ENCODE measurements at regions not wholly inside any gene's neighbourhood (a gene's known extent, or its start where the extent isn't known, plus 50 kb on each side); places are given as distances from the start of the nearest gene placed in this dataset.

DNA sequence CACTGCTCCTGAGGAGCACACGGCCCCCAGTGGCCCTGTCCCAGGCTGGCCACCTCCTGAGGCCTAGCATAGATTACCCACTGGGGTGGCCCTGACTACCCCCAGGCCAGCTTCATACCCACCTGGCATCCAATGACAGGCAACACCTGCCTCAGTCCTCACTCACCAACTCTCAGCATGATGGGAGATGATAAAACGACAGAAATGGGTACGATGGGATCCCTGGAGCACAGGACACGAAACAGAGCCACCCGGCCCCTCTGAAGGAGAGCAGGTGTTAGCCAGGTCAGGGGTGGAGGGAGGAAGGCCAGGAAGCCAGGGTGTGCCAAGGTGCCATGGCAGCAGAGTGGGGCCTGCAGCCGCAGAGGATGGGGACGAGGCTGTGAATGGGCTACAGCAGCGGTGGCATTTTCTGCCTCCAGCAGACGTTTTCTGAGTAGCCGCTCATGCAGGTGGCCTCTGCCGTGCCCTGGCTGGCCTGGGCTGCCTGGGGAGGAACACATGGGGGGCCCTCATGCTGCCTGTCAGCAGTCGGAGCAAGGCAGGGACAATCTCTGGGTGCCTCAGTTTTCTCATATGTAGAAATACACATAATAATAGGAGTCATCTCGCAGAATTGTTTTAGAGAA is 50.2 kb upstream of the FGF3 start:
- in situ Hi-C loops (cut with HindIII; ENCODE audit: low pct_unique_long_range_greater_than_20kb, low sequenced_read_pairs) (no loop called here), intact Hi-C loops (cut with micrococcal nuclease; ENCODE audit: unreplicated experiment) (no loop called here)
- POLR2A ChIA-PET = no interaction called here
- Histone ChIP-seq H3K27ac (ENCODE audit: low read length) (no peak overlapping the region), H3K9me3 (ENCODE audit: control insufficient read depth, insufficient read depth, low read depth, low read length) (no peaks in the 10 kb centered on the region), H3K4me3 (ENCODE audit: low read depth in 2 of 2, low read length in 2 of 2) (no peak overlapping the region), H3K27me3 (ENCODE audit: control insufficient read depth, insufficient read depth, low read length) (no peaks in the 10 kb centered on the region), H3K36me3 (ENCODE audit: control insufficient read depth, insufficient read depth, low read length) (no peaks in the 10 kb centered on the region), H3K4me1 (ENCODE audit: control insufficient read depth, insufficient read depth, low read length) (no peaks in the 10 kb centered on the region)
- no TSS peak for BruUV-seq (replicated peaks)
- ATAC-seq = no peak
- CTCF ChIA-PET = no interaction called here
- no peak for DNase-seq (ENCODE audit: low read depth, low spot score)
- TF ChIP-seq TCF7L2 (IDR thresholded peaks at IDR 0.05; ENCODE audit: low read depth, low read length) (no peak), POLR2AphosphoS5 (IDR thresholded peaks at IDR 0.05; ENCODE audit: low read depth, low read length) (no peak), SIN3A (IDR thresholded peaks at IDR 0.05; ENCODE audit: borderline replicate concordance, insufficient read depth, low read depth, low read length) (no peak)
- TF ChIP-seq, protein P1, sequence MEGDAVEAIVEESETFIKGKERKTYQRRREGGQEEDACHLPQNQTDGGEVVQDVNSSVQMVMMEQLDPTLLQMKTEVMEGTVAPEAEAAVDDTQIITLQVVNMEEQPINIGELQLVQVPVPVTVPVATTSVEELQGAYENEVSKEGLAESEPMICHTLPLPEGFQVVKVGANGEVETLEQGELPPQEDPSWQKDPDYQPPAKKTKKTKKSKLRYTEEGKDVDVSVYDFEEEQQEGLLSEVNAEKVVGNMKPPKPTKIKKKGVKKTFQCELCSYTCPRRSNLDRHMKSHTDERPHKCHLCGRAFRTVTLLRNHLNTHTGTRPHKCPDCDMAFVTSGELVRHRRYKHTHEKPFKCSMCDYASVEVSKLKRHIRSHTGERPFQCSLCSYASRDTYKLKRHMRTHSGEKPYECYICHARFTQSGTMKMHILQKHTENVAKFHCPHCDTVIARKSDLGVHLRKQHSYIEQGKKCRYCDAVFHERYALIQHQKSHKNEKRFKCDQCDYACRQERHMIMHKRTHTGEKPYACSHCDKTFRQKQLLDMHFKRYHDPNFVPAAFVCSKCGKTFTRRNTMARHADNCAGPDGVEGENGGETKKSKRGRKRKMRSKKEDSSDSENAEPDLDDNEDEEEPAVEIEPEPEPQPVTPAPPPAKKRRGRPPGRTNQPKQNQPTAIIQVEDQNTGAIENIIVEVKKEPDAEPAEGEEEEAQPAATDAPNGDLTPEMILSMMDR (IDR thresholded peaks at IDR 0.05) = no peak
- TF ChIP-seq, protein P2, sequence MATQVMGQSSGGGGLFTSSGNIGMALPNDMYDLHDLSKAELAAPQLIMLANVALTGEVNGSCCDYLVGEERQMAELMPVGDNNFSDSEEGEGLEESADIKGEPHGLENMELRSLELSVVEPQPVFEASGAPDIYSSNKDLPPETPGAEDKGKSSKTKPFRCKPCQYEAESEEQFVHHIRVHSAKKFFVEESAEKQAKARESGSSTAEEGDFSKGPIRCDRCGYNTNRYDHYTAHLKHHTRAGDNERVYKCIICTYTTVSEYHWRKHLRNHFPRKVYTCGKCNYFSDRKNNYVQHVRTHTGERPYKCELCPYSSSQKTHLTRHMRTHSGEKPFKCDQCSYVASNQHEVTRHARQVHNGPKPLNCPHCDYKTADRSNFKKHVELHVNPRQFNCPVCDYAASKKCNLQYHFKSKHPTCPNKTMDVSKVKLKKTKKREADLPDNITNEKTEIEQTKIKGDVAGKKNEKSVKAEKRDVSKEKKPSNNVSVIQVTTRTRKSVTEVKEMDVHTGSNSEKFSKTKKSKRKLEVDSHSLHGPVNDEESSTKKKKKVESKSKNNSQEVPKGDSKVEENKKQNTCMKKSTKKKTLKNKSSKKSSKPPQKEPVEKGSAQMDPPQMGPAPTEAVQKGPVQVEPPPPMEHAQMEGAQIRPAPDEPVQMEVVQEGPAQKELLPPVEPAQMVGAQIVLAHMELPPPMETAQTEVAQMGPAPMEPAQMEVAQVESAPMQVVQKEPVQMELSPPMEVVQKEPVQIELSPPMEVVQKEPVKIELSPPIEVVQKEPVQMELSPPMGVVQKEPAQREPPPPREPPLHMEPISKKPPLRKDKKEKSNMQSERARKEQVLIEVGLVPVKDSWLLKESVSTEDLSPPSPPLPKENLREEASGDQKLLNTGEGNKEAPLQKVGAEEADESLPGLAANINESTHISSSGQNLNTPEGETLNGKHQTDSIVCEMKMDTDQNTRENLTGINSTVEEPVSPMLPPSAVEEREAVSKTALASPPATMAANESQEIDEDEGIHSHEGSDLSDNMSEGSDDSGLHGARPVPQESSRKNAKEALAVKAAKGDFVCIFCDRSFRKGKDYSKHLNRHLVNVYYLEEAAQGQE (IDR thresholded peaks at IDR 0.05; ENCODE audit: insufficient read depth in 1 of 2, low read depth in 2 of 2, low read length in 1 of 2) = no peak

DNA sequence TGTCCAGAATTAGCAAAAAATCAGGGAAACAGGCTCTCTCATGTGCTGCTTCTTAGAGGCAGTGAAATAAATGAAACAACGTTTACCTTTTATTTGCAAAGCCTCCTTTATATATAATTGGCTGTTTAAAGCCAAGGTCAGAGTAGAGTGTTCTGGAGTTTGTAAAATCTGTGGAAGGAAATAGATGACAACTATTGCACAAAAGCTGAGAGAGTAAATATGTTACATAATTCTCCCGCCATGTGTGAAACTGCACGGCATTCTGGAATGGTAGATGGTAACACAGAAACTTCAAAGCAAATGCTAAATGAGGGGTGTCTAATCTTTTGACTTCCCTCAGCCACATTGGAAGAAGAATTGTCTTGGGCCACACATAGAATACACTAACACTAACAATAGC is 51.5 kb upstream of the FGF3 start:
- intact Hi-C loops (cut with micrococcal nuclease; ENCODE audit: unreplicated experiment) = no loop called here
- no peak overlapping the region for H3K27ac ChIP-seq (ENCODE audit: low read length)
- no peaks in the 10 kb centered on the region; the same call in 1 of the 2 replicates for H3K27me3 ChIP-seq (ENCODE audit: control insufficient read depth, insufficient read depth, low read length)
- POLR2A ChIA-PET = no interaction called here
- DNase-seq (ENCODE audit: low read depth, low spot score) (no peak), ATAC-seq (no peak)
- no peak overlapping the region for H3K4me3 ChIP-seq (ENCODE audit: low read depth in 2 of 2, low read length in 2 of 2)
- TF ChIP-seq, protein P1 (IDR thresholded peaks at IDR 0.05) = no peak
- TF ChIP-seq SIN3A (IDR thresholded peaks at IDR 0.05; ENCODE audit: borderline replicate concordance, insufficient read depth, low read depth, low read length) (no peak), POLR2AphosphoS5 (IDR thresholded peaks at IDR 0.05; ENCODE audit: low read depth, low read length) (no peak), TCF7L2 (IDR thresholded peaks at IDR 0.05; ENCODE audit: low read depth, low read length) (no peak)
- TF ChIP-seq, protein P2 (IDR thresholded peaks at IDR 0.05; ENCODE audit: insufficient read depth in 1 of 2, low read depth in 2 of 2, low read length in 1 of 2) = no peak
- no peaks in the 10 kb centered on the region for H3K9me3 ChIP-seq (ENCODE audit: control insufficient read depth, insufficient read depth, low read depth, low read length)
- CTCF ChIA-PET = interaction anchor here (0.8 kb wide), 1 partner anchor 18 kb away, joined by 3 read pairs; no protein-coding TSS in a partner anchor
- no peaks in the 10 kb centered on the region for H3K4me1 ChIP-seq (ENCODE audit: control insufficient read depth, insufficient read depth, low read length)
- in situ Hi-C loops (cut with HindIII; ENCODE audit: low pct_unique_long_range_greater_than_20kb, low sequenced_read_pairs) = no loop called here
- BruUV-seq (replicated peaks) = no TSS peak
- H3K36me3 ChIP-seq (ENCODE audit: control insufficient read depth, insufficient read depth, low read length) = no peaks in the 10 kb centered on the region

Data from Panc1 (cell line).